Esophagus muscularis mucosa (tissue), 4 donors: ENCODE measurements at regions not wholly inside any gene's neighbourhood (a gene's known extent, or its start where the extent isn't known, plus 50 kb on each side); places are given as distances from the start of the nearest gene placed in this dataset.

ENCODE experiments used
- DNase-seq: peaks from one replicate; pipeline ENCODE4 v3.0.0-alpha.2; 2017; ENCODE audit errors: extremely low spot score
- H3K27ac ChIP-seq, 4 donors: fragments of 200-600 bp; sonication (generic); replicated peaks in 1 of 4; 1 replicate in 3 of 4; 2 replicates in 1 of 4; pipeline ENCODE4 v1.5.1; 2016 to 2019; ENCODE audit warnings: mild to moderate bottlenecking in 1 of 4
- H3K27me3 ChIP-seq, 4 donors: fragments of 200-600 bp; sonication (generic); one replicate each; pipeline versions ENCODE4 v1.5.1 to v1.6.0; 2016 to 2019
- H3K36me3 ChIP-seq, 4 donors: fragments of 200-600 bp; sonication (generic); one replicate each; pipeline ENCODE4 v1.5.1; 2016 to 2019
- H3K4me1 ChIP-seq, 4 donors: fragments of 200-600 bp; sonication (generic); one replicate each; pipeline ENCODE4 v1.5.1; 2016 to 2019
- H3K4me3 ChIP-seq, 4 donors: fragments of 200-600 bp; sonication (generic); 1 replicate in 2 of 4; 2 replicates in 2 of 4; pipeline ENCODE4 v1.5.1; 2016 to 2019; ENCODE audit warnings: mild to moderate bottlenecking in 4 of 4, moderate library complexity in 1 of 4
- H3K9me3 ChIP-seq, 4 donors: fragments of 200-600 bp; sonication (generic); 1 replicate in 3 of 4; 2 replicates in 1 of 4; pipeline ENCODE4 v1.5.1; 2016 to 2019
- CTCF ChIP-seq, 3 experiments: fragments of 200-600 bp in 2 of 3; fragments of 450-650 bp in 1 of 3; sonication (generic) in 2 of 3; IDR thresholded peaks; one replicate each; pipeline ENCODE4 v1.5.1; 2017 to 2019; ENCODE audit warnings: antibody characterized with exemption in 3 of 3, mild to moderate bottlenecking in 2 of 3, moderate library complexity in 1 of 3
- EP300 ChIP-seq: sonication (generic); formaldehyde crosslinking; IDR thresholded peaks from one replicate; pipeline ENCODE4 v1.6.1; 2017; ENCODE audit warnings: antibody characterized with exemption
- POLR2A ChIP-seq: fragments of 450-650 bp; IDR thresholded peaks from one replicate; pipeline ENCODE4 v1.6.1; 2017; ENCODE audit warnings: antibody characterized with exemption, moderate library complexity, mild to moderate bottlenecking, low read depth
- POLR2AphosphoS5 ChIP-seq, 2 donors: sonication (generic); formaldehyde crosslinking; IDR thresholded peaks; one replicate each; pipeline ENCODE4 v1.6.1; 2017; ENCODE audit warnings: antibody characterized with exemption in 2 of 2
- WGBS: methylation state at CpG from one replicate; pipeline ENCODE4 v1.1.5; 2018; 5-methylcytosine and 5-hydroxymethylcytosine counted together
- intact Hi-C: fragments of 100-400 bp; cut with DNase I; formaldehyde crosslinking; loops from one replicate; pipeline ENCODE4 v1.15.1; 2023

GRCh38 chr20:7654231-7654630 is 286.0 kb downstream of the HAO1 start:
- intact Hi-C loops = no loop called here
- Histone ChIP-seq H3K9me3 (no peaks in the 10 kb centered on the region), H3K4me1 (peaks cover 0 to 4% (median 0%) of the 10 kb centered on the region in 4 donors), H3K27ac (no peak overlapping the region), H3K4me3 (no peak overlapping the region), H3K27me3 (no peaks in the 10 kb centered on the region), H3K36me3 (no peaks in the 10 kb centered on the region)
- TF ChIP-seq POLR2A = no peak
- no peak for TF ChIP-seq CTCF (IDR thresholded peaks at IDR 0.05)
- no peak for TF ChIP-seq EP300
- TF ChIP-seq POLR2AphosphoS5 (IDR thresholded peaks at IDR 0.05) = no peak
- DNase-seq = no peak

GRCh38 chr20:7656687-7657467 is 283.4 kb downstream of the HAO1 start:
- 56% methylated on average over 4 of the region's 4 CpGs for WGBS

GRCh38 chr20:7657569-7657968 is 282.7 kb downstream of the HAO1 start:
- DNase-seq = no peak
- 86% methylated on average over 2 of the region's 2 CpGs for WGBS
- intact Hi-C loops = no loop called here

More at GRCh38 chr20:7656687-7657467, 283.4 kb downstream of the HAO1 start:
- H3K4me3 ChIP-seq = no peak overlapping the region
- DNase-seq = no peak
- no peak for TF ChIP-seq POLR2AphosphoS5 (IDR thresholded peaks at IDR 0.05)
- TF ChIP-seq CTCF (IDR thresholded peaks at IDR 0.05) = no peak
- no peak for TF ChIP-seq EP300
- no peak for TF ChIP-seq POLR2A
- H3K36me3 ChIP-seq = no peaks in the 10 kb centered on the region
- no peak overlapping the region for H3K27ac ChIP-seq
- intact Hi-C loops = no loop called here
- H3K4me1 ChIP-seq = peaks cover 0 to 4% (median 0%) of the 10 kb centered on the region in 4 donors
- H3K9me3 ChIP-seq = no peaks in the 10 kb centered on the region
- no peaks in the 10 kb centered on the region for H3K27me3 ChIP-seq

GRCh38 chr20:7660165-7660564 is 280.1 kb downstream of the HAO1 start:
- H3K27me3 ChIP-seq = no peaks in the 10 kb centered on the region
- 94% methylated on average over 3 of the region's 3 CpGs for WGBS
- no peak for DNase-seq
- no peaks in the 10 kb centered on the region for H3K9me3 ChIP-seq
- H3K36me3 ChIP-seq = no peaks in the 10 kb centered on the region
- H3K4me3 ChIP-seq = no peak overlapping the region
- intact Hi-C loops = no loop called here
- H3K27ac ChIP-seq = no peak overlapping the region
- H3K4me1 ChIP-seq = peaks cover 0 to 4% (median 0%) of the 10 kb centered on the region in 4 donors
- TF ChIP-seq POLR2AphosphoS5 (IDR thresholded peaks at IDR 0.05) = no peak
- TF ChIP-seq CTCF (IDR thresholded peaks at IDR 0.05) = no peak
- no peak for TF ChIP-seq EP300

More at GRCh38 chr20:7657569-7657968, 282.7 kb downstream of the HAO1 start:
- Histone ChIP-seq H3K4me1 (peaks cover 0 to 4% (median 0%) of the 10 kb centered on the region in 4 donors), H3K4me3 (no peak overlapping the region), H3K36me3 (no peaks in the 10 kb centered on the region), H3K9me3 (no peaks in the 10 kb centered on the region), H3K27ac (no peak overlapping the region), H3K27me3 (no peaks in the 10 kb centered on the region)
- TF ChIP-seq POLR2A (no peak), CTCF (IDR thresholded peaks at IDR 0.05) (no peak), POLR2AphosphoS5 (IDR thresholded peaks at IDR 0.05) (no peak), EP300 (no peak)

GRCh38 chr20:7665376-7665775 is 274.9 kb downstream of the HAO1 start:
- no peaks in the 10 kb centered on the region for H3K27me3 ChIP-seq
- H3K27ac ChIP-seq = no peak overlapping the region
- H3K36me3 ChIP-seq = no peaks in the 10 kb centered on the region
- TF ChIP-seq EP300 = no peak
- no peak for TF ChIP-seq POLR2AphosphoS5 (IDR thresholded peaks at IDR 0.05)
- TF ChIP-seq POLR2A = no peak
- TF ChIP-seq CTCF (IDR thresholded peaks at IDR 0.05) = no peak
- H3K9me3 ChIP-seq = no peaks in the 10 kb centered on the region
- 24% methylated on average over 2 of the region's 2 CpGs for WGBS
- no peak for DNase-seq
- intact Hi-C loops = no loop called here
- H3K4me3 ChIP-seq = no peak overlapping the region
- H3K4me1 ChIP-seq = no peaks in the 10 kb centered on the region
